Type B pancreatic cell (in vitro differentiated cells): ENCODE measurements at regions not wholly inside any gene's neighbourhood (a gene's known extent, or its start where the extent isn't known, plus 50 kb on each side); places are given as distances from the start of the nearest gene placed in this dataset.

Source experiments
- DNase-seq: peaks from one replicate; pipeline ENCODE4 v3.0.0; 2021; ENCODE audit warnings: mixed read lengths; ENCODE audit not compliant: unreplicated experiment; ENCODE audit errors: extremely low spot score
- H3K27ac Mint-ChIP-seq: 2 replicates; pipeline ENCODE4 v1.8.0; 2021; ENCODE audit warnings: mild to moderate bottlenecking, mixed read lengths
- H3K27me3 Mint-ChIP-seq: 2 replicates; pipeline ENCODE4 v1.8.0; 2021; ENCODE audit warnings: mixed read lengths
- H3K36me3 Mint-ChIP-seq: 2 replicates; pipeline ENCODE4 v1.8.0; 2021; ENCODE audit warnings: mixed read lengths
- H3K4me1 Mint-ChIP-seq: one replicate; pipeline ENCODE4 v1.8.0; 2021; ENCODE audit warnings: mixed read lengths; ENCODE audit not compliant: unreplicated experiment
- H3K4me3 Mint-ChIP-seq: 2 replicates; pipeline ENCODE4 v1.8.0; 2021; ENCODE audit warnings: mild to moderate bottlenecking, mixed read lengths
- H3K9me3 Mint-ChIP-seq: 2 replicates; pipeline ENCODE4 v1.8.0; 2021; ENCODE audit warnings: mixed read lengths
- CTCF ChIP-seq: fragments of 200-600 bp; sonication (generic); conservative IDR thresholded peaks from 2 replicates; pipeline ENCODE4 v1.5.0; 2021; ENCODE audit warnings: antibody characterized with exemption, mild to moderate bottlenecking

GRCh38 chr11:28964811-28965210 is 856.6 kb downstream of the METTL15 start:
- Mint-ChIP-seq H3K4me1 (no peaks in the 10 kb centered on the region), H3K9me3 (no peaks in the 10 kb centered on the region), H3K27me3 (no peaks in the 10 kb centered on the region), H3K4me3 (no peak overlapping the region), H3K36me3 (no peaks in the 10 kb centered on the region), H3K27ac (no peak overlapping the region)
- no peak for TF ChIP-seq CTCF
- no peak for DNase-seq

- Mint-ChIP-seq H3K9me3 (no peaks in the 10 kb centered on the region), H3K27ac (no peak overlapping the region), H3K4me3 (no peak overlapping the region), H3K4me1 (no peaks in the 10 kb centered on the region), H3K27me3 (no peaks in the 10 kb centered on the region), H3K36me3 (no peaks in the 10 kb centered on the region)
- DNase-seq, result no peak
- no peak for TF ChIP-seq CTCF
Observed at GRCh38 chr11:28963187-28963586, 855.0 kb downstream of the METTL15 start.

- H3K27ac Mint-ChIP-seq, result no peak overlapping the region
- H3K9me3 Mint-ChIP-seq, result no peaks in the 10 kb centered on the region
- no peak for DNase-seq
- H3K4me3 Mint-ChIP-seq, result no peak overlapping the region
- no peaks in the 10 kb centered on the region for H3K36me3 Mint-ChIP-seq
- H3K4me1 Mint-ChIP-seq, result no peaks in the 10 kb centered on the region
- H3K27me3 Mint-ChIP-seq, result no peaks in the 10 kb centered on the region
- TF ChIP-seq CTCF, result no peak
Observed at GRCh38 chr11:28962502-28962901, 854.3 kb downstream of the METTL15 start.

- no peak for TF ChIP-seq CTCF
- Mint-ChIP-seq H3K4me1 (no peaks in the 10 kb centered on the region), H3K9me3 (no peaks in the 10 kb centered on the region), H3K27ac (no peak overlapping the region), H3K27me3 (no peaks in the 10 kb centered on the region), H3K4me3 (no peak overlapping the region), H3K36me3 (no peaks in the 10 kb centered on the region)
- DNase-seq, result no peak
Observed at GRCh38 chr11:28961726-28962125, 853.5 kb downstream of the METTL15 start.

GRCh38 chr11:28956446-28956845 is 848.3 kb downstream of the METTL15 start:
- Mint-ChIP-seq H3K4me3 (no peak overlapping the region), H3K9me3 (peaks cover 3% of the 10 kb centered on the region), H3K27ac (no peak overlapping the region), H3K4me1 (no peaks in the 10 kb centered on the region), H3K27me3 (no peaks in the 10 kb centered on the region), H3K36me3 (no peaks in the 10 kb centered on the region)
- DNase-seq, result no peak
- no peak for TF ChIP-seq CTCF

- H3K4me1 Mint-ChIP-seq, result no peaks in the 10 kb centered on the region
Observed at GRCh38 chr11:28951191-28951590, 843.0 kb downstream of the METTL15 start.

More at GRCh38 chr11:28951191-28951590, 843.0 kb downstream of the METTL15 start:
- Mint-ChIP-seq H3K27ac (no peak overlapping the region), H3K27me3 (no peaks in the 10 kb centered on the region), H3K36me3 (no peaks in the 10 kb centered on the region), H3K4me3 (no peak overlapping the region), H3K9me3 (peaks cover 3% of the 10 kb centered on the region)
- no peak for DNase-seq
- TF ChIP-seq CTCF, result no peak
